22Rv1 (cell line): ENCODE measurements at regions not wholly inside any gene's neighbourhood (a gene's known extent, or its start where the extent isn't known, plus 50 kb on each side); places are given as distances from the start of the nearest gene placed in this dataset.

Experiments
- H3K27ac ChIP-seq: fragments of 450-650 bp; 2 replicates; pipeline ENCODE4 v1.5.1; 2017
- CTCF ChIP-seq: fragments of 450-650 bp; IDR thresholded peaks from 2 replicates; pipeline ENCODE4 v1.5.1; 2017; ENCODE audit warnings: mild to moderate bottlenecking
- ZFX ChIP-seq: fragments of 450-650 bp; IDR thresholded peaks from 2 replicates; pipeline ENCODE4 v1.6.1; 2017; ENCODE audit warnings: antibody characterized with exemption, borderline replicate concordance

GRCh38 chr3:14306142-14306541 is 96.3 kb upstream of the SLC6A6 start:
- TF ChIP-seq ZFX (no peak), CTCF (no peak)

GRCh38 chr3:14307656-14308302 is 94.6 kb upstream of the SLC6A6 start:
- no peak overlapping the region for H3K27ac ChIP-seq
- TF ChIP-seq CTCF = no peak
- TF ChIP-seq ZFX = no peak

More at GRCh38 chr3:14306142-14306541, 96.3 kb upstream of the SLC6A6 start:
- no peak overlapping the region for H3K27ac ChIP-seq

GRCh38 chr3:14311729-14312128 is 90.7 kb upstream of the SLC6A6 start:
- TF ChIP-seq CTCF = no peak
- no peak for TF ChIP-seq ZFX
- no peak overlapping the region for H3K27ac ChIP-seq

- H3K27ac ChIP-seq = no peak overlapping the region
- TF ChIP-seq CTCF = no peak
- no peak for TF ChIP-seq ZFX
These were observed 90.0 kb upstream of the SLC6A6 start for GRCh38 chr3:14312375-14312774.

GRCh38 chr3:14317057-14317553 is 85.3 kb upstream of the SLC6A6 start:
- TF ChIP-seq ZFX = no peak
- no peak for TF ChIP-seq CTCF
- no peak overlapping the region for H3K27ac ChIP-seq

GRCh38 chr3:14318646-14319045 is 83.8 kb upstream of the SLC6A6 start:
- TF ChIP-seq ZFX = no peak
- TF ChIP-seq CTCF = no peak
- H3K27ac ChIP-seq = no peak overlapping the region

GRCh38 chr3:14319654-14320182 is 82.7 kb upstream of the SLC6A6 start:
- H3K27ac ChIP-seq = no peak overlapping the region
- TF ChIP-seq ZFX = no peak
- no peak for TF ChIP-seq CTCF
